ENCODE measurements at regions not wholly inside any gene's neighbourhood (a gene's known extent, or its start where the extent isn't known, plus 50 kb on each side); places are given as distances from the start of the nearest gene placed in this dataset.

- H3K4me3 ChIP-seq (ENCODE audit: control insufficient read depth, low read depth, low read length), result no peak overlapping the region
- DNase-seq (ENCODE audit: low read depth), result no peak
- TF ChIP-seq, protein P1, sequence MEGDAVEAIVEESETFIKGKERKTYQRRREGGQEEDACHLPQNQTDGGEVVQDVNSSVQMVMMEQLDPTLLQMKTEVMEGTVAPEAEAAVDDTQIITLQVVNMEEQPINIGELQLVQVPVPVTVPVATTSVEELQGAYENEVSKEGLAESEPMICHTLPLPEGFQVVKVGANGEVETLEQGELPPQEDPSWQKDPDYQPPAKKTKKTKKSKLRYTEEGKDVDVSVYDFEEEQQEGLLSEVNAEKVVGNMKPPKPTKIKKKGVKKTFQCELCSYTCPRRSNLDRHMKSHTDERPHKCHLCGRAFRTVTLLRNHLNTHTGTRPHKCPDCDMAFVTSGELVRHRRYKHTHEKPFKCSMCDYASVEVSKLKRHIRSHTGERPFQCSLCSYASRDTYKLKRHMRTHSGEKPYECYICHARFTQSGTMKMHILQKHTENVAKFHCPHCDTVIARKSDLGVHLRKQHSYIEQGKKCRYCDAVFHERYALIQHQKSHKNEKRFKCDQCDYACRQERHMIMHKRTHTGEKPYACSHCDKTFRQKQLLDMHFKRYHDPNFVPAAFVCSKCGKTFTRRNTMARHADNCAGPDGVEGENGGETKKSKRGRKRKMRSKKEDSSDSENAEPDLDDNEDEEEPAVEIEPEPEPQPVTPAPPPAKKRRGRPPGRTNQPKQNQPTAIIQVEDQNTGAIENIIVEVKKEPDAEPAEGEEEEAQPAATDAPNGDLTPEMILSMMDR (IDR thresholded peaks at IDR 0.05; ENCODE audit: control insufficient read depth, insufficient read depth, low read depth, low read length, missing control alignments), result no peak
Observed at GRCh38 chr12:66786531-66787308, 107.8 kb upstream of the GRIP1 start.

DNA sequence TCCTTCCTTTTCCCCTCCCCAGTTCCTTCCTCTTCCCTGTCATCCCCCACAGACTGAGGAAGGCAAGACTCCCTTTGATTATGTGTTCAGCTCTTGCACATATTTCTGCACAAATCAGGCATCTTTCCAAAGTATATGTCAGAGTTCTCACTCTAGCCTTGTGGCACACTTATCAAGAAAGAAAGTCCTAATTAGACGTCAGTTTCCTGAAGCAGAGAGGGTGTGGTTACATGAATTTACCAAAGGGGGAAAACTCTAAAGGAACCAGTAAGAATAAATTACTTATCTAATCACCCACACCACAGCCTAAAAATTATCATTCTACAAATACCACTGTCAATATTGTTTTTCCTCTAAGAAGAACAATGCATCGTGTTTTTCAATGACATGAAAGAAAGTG lies 120.7 kb upstream of the GRIP1 start:
- H3K4me3 ChIP-seq (ENCODE audit: control insufficient read depth, low read depth, low read length), result no peak overlapping the region
- DNase-seq (ENCODE audit: low read depth), result no peak
- TF ChIP-seq, protein P1 (IDR thresholded peaks at IDR 0.05; ENCODE audit: control insufficient read depth, insufficient read depth, low read depth, low read length, missing control alignments), result no peak

- no peak overlapping the region for H3K4me3 ChIP-seq (ENCODE audit: control insufficient read depth, low read depth, low read length)
- TF ChIP-seq, protein P1 (IDR thresholded peaks at IDR 0.05; ENCODE audit: control insufficient read depth, insufficient read depth, low read depth, low read length, missing control alignments), result no peak
- no peak for DNase-seq (ENCODE audit: low read depth)
Observed at GRCh38 chr12:66800046-66800445, 121.2 kb upstream of the GRIP1 start.

DNA sequence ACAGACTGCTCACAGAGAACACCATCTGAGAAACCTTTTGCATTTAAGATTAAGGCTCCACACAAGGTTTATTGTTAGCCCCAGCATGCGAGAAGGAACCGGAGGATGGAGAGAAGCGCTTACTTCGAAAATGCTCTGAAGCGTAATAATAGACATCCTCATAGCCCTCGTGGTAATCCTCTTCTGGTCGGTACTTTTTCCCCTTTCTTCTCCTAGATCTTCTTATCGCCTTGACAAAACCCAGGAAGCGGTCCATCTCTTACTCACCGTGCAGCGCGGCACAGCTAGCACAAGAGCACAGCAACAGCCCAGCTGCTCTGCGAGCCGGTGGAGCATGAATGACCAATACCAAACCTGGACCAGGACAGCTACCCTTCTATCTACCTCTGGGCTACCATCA lies 125.1 kb upstream of the GRIP1 start:
- DNase-seq (ENCODE audit: low read depth), result no peak
- no peak overlapping the region for H3K4me3 ChIP-seq (ENCODE audit: control insufficient read depth, low read depth, low read length)
- TF ChIP-seq, protein P1 (IDR thresholded peaks at IDR 0.05; ENCODE audit: control insufficient read depth, insufficient read depth, low read depth, low read length, missing control alignments), result no peak

GRCh38 chr12:66804563-66804974 lies 125.7 kb upstream of the GRIP1 start:
- DNase-seq (ENCODE audit: low read depth), result no peak
- no peak overlapping the region for H3K4me3 ChIP-seq (ENCODE audit: control insufficient read depth, low read depth, low read length)
- TF ChIP-seq, protein P1 (IDR thresholded peaks at IDR 0.05; ENCODE audit: control insufficient read depth, insufficient read depth, low read depth, low read length, missing control alignments), result no peak

GRCh38 chr12:66808606-66809005 lies 129.7 kb upstream of the GRIP1 start:
- no peak for DNase-seq (ENCODE audit: low read depth)
- no peak overlapping the region for H3K4me3 ChIP-seq (ENCODE audit: control insufficient read depth, low read depth, low read length)
- TF ChIP-seq, protein P1 (IDR thresholded peaks at IDR 0.05; ENCODE audit: control insufficient read depth, insufficient read depth, low read depth, low read length, missing control alignments), result no peak

All from AG09309 (cell line).